K562 (cell line): ENCODE measurements at regions not wholly inside any gene's neighbourhood (a gene's known extent, or its start where the extent isn't known, plus 50 kb on each side); places are given as distances from the start of the nearest gene placed in this dataset.

Source experiments
- ATAC-seq: fragments of 200-7000 bp; cut with Tn5 transposase; 3 replicates; pipeline ENCODE4 v1.9.1; 2020; ENCODE audit warnings: moderate library complexity
- BruUV-seq: library from RNA; stranded (reverse); fragments of 400-500 nt; replicated peaks from 2 replicates; lab custom pipeline; 2021; lab: Mats Ljungman, UMichigan
- CTCF ChIA-PET: fragments of 300-600 bp; formaldehyde crosslinking; extraction: SDS; loops from one replicate; lab custom pipeline; 2021; ENCODE audit warnings: low intra/inter-chr PET ratio; lab: Yijun Ruan, JAX
- POLR2A ChIA-PET: fragments of 300-600, 350-650 bp; sonication (Branson Sonifier 250); formaldehyde crosslinking; extraction: SDS; loops from one replicate; lab custom pipeline; 2021; ENCODE audit warnings: antibody characterized with exemption, inconsistent platforms; lab: Yijun Ruan, JAX
- DNase-seq, 4 experiments: peaks; one replicate each; pipeline versions ENCODE4 v3.0.0 to v3.0.0-alpha.2; 2011 to 2018; ENCODE audit warnings: low spot score in 3 of 4, mixed read lengths in 3 of 4; ENCODE audit errors: extremely low read depth in 1 of 4
- FAIRE-seq: peaks from 2 replicates; lab custom pipeline; 2011; peaks lifted over from hg19 to GRCh38; lab: Jason Lieb, UNC
- H2AFZ ChIP-seq: 2 replicates; pipeline ENCODE4 v1.6.0; 2011; ENCODE audit warnings: low read depth, low read length, control low read depth, inconsistent platforms
- H3K27ac ChIP-seq: fragments of 200-600 bp; 3 replicates; pipeline ENCODE4 v1.8.0; 2011; ENCODE audit warnings: low read depth, mild to moderate bottlenecking, control low read depth, inconsistent platforms, low read length, moderate library complexity, mixed read lengths; ENCODE audit errors: extremely low read depth
- H3K27me3 ChIP-seq, 2 experiments: fragments of 300-600 bp in 1 of 2; 2 replicates in 1 of 2; 3 replicates in 1 of 2; pipeline versions ENCODE4 v1.6.0 to v1.8.0; 2011; ENCODE audit warnings: inconsistent platforms in 2 of 2, low read length in 2 of 2, mild to moderate bottlenecking in 1 of 2, mixed read lengths in 1 of 2, moderate library complexity in 1 of 2; ENCODE audit not compliant: control insufficient read depth in 2 of 2, insufficient read depth in 2 of 2
- H3K36me3 ChIP-seq: fragments of 300-600 bp; 3 replicates; pipeline ENCODE4 v1.8.0; 2011; ENCODE audit warnings: mild to moderate bottlenecking, low read length, inconsistent platforms; ENCODE audit not compliant: control insufficient read depth, insufficient read depth
- H3K4me1 ChIP-seq, 2 experiments: fragments of 200-600 bp in 1 of 2; replicated peaks in 1 of 2; 2 replicates in 1 of 2; 3 replicates in 1 of 2; pipeline versions ENCODE4 v1.5.1 to v1.8.0; 2011; ENCODE audit warnings: inconsistent platforms in 2 of 2, low read length in 2 of 2, mild to moderate bottlenecking in 1 of 2, mixed read lengths in 1 of 2, moderate library complexity in 1 of 2; ENCODE audit not compliant: control insufficient read depth in 2 of 2, insufficient read depth in 2 of 2
- H3K4me2 ChIP-seq: 2 replicates; pipeline ENCODE4 v1.6.1; 2011; ENCODE audit warnings: low read length, control low read depth, inconsistent platforms, mixed read lengths; ENCODE audit not compliant: insufficient read depth
- H3K4me3 ChIP-seq: fragments of 200-600 bp; sonication (generic), shearing (Covaris generic); 2 replicates; pipeline ENCODE4 v1.5.1; 2016; ENCODE audit warnings: control low read depth, inconsistent platforms
- H3K79me2 ChIP-seq: fragments of 200-600 bp; 3 replicates; pipeline ENCODE4 v1.8.0; 2011; ENCODE audit warnings: low read length, inconsistent platforms; ENCODE audit not compliant: control insufficient read depth, insufficient read depth
- H3K9ac ChIP-seq, 2 experiments: 2 replicates each; pipeline versions ENCODE4 v1.6.0 to v1.6.1; 2011; ENCODE audit warnings: low read depth in 2 of 2, low read length in 2 of 2, control low read depth in 1 of 2, inconsistent platforms in 1 of 2, mild to moderate bottlenecking in 1 of 2, mixed read lengths in 1 of 2; ENCODE audit not compliant: insufficient read depth in 1 of 2
- H3K9me1 ChIP-seq: one replicate; pipeline ENCODE4 v1.6.0; 2011; ENCODE audit warnings: inconsistent platforms, mild to moderate bottlenecking, low read length, moderate library complexity; ENCODE audit not compliant: control insufficient read depth, insufficient read depth
- H3K9me3 ChIP-seq: replicated peaks from 2 replicates; pipeline ENCODE4 v1.5.1; 2011; ENCODE audit warnings: low read depth, low read length, inconsistent platforms; ENCODE audit not compliant: control insufficient read depth, insufficient read depth
- H4K20me1 ChIP-seq: replicated peaks from 2 replicates; pipeline ENCODE4 v1.6.1; 2011; ENCODE audit warnings: low read length, inconsistent platforms, mixed read lengths; ENCODE audit not compliant: control insufficient read depth, insufficient read depth
- ADNP ChIP-seq: fragments of 200-800 bp; sonication (Bioruptor generic); IDR thresholded peaks from 2 replicates; pipeline ENCODE4 v1.6.1; 2016; ENCODE audit warnings: missing genetic modification characterization, missing compliant biosample characterization
- HDAC8 ChIP-seq: fragments of 450-650 bp; IDR thresholded peaks from 2 replicates; pipeline ENCODE4 v1.6.1; 2016; ENCODE audit warnings: mild to moderate bottlenecking, missing genetic modification characterization, moderate library complexity, missing compliant biosample characterization
- KLF6 ChIP-seq: fragments of 250-450 bp; sonication (Bioruptor Pico); IDR thresholded peaks from 2 replicates; pipeline ENCODE4 v1.4.0; 2020; ENCODE audit warnings: mild to moderate bottlenecking, moderate library complexity, borderline replicate concordance
- MAFK ChIP-seq: IDR thresholded peaks from 2 replicates; pipeline ENCODE4 v1.6.1; 2011; ENCODE audit warnings: low read length, improper control_type of control experiment
- NFE2 ChIP-seq: IDR thresholded peaks from 2 replicates; pipeline ENCODE4 v1.6.1; 2014; ENCODE audit warnings: antibody characterized with exemption, low read depth
- TBP ChIP-seq: optimal IDR thresholded peaks from 2 replicates; pipeline ENCODE3; 2011; ENCODE audit warnings: low read depth, low read length, improper control_type of control experiment
- TCFL5 ChIP-seq: fragments of 250-450 bp; sonication (Bioruptor Pico); conservative IDR thresholded peaks from 2 replicates; pipeline ENCODE4 v1.6.1; 2021; ENCODE audit warnings: mild to moderate bottlenecking, moderate library complexity, matching md5 sums
- ZNF780A ChIP-seq: fragments of 250-450 bp; sonication (Bioruptor Pico); IDR thresholded peaks from 2 replicates; pipeline ENCODE4 v1.5.0; 2021; ENCODE audit warnings: mild to moderate bottlenecking
- WGBS: fragments of 100-300 bp; shearing (Covaris generic); methylation state at CpG from one replicate; pipeline ENCODE4 v1.1.6; 2016; ENCODE audit warnings: low coverage, mixed read lengths; ENCODE audit not compliant: insufficient coverage; ENCODE audit errors: missing lambda C conversion rate; 5-methylcytosine and 5-hydroxymethylcytosine counted together
- in situ Hi-C: fragments of 300-500 bp; cut with MboI; formaldehyde crosslinking; loops from 4 replicates; pipeline ENCODE4 v1.15.0; 2018; ENCODE audit warnings: inconsistent platforms, mixed read lengths
- intact Hi-C: fragments of 100-400 bp; cut with micrococcal nuclease; formaldehyde crosslinking; loops from 2 replicates; pipeline ENCODE4 v1.14.2; 2022
- TF ChIP-seq, protein P1 (sequence below): fragments of 250-450 bp; sonication (Bioruptor Pico); IDR thresholded peaks from 2 replicates; pipeline ENCODE4 v1.8.0; 2021; ENCODE audit warnings: moderate library complexity, mild to moderate bottlenecking, inconsistent platforms

DNA sequence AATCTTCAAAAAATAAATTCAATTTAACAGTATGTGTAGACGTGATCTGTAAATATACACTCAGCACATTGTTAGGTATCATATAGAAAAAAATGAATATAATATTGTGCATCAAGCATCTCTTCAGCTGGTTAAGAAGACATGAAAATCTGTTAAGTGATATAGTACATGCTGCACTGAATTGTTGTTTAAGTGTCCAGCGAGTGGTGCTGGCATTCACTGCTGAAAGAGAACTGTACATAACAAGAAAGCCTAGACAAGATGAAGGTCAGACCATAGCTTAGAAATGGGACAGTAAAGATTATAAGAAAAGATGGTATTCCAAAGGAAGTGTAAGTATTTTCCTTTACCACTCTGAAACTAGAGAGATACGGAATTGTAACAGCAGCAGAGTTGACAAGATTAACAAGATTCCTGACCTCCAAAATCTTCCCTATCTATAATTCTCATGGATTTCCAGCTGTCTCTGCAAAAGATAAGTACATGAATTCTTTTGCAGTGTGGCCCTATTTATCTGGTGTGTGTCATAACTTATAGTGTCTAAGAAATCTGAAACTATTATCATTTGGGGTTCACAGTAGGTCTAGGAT, 198.6 kb downstream of the FLRT2 start:
- Histone ChIP-seq H3K27me3 (no peaks in the 10 kb centered on the region), H3K9me1 (no peaks in the 10 kb centered on the region), H2AFZ (no peak overlapping the region), H3K9ac (no peak overlapping the region), H3K4me3 (no peak overlapping the region), H3K4me2 (no peak overlapping the region), H3K27ac (no peak overlapping the region), H4K20me1 (no peaks in the 10 kb centered on the region), H3K79me2 (no peaks in the 10 kb centered on the region), H3K4me1 (no peaks in the 10 kb centered on the region), H3K9me3 (no peaks in the 10 kb centered on the region), H3K36me3 (no peaks in the 10 kb centered on the region)
- ChIA-PET POLR2A (no interaction called here), CTCF (no interaction called here)
- in situ Hi-C loops: no loop called here
- WGBS: 0% methylated on average over 2 of the region's 3 CpGs
- BruUV-seq: no TSS peak
- DNase-seq: no peak
- no peak for ATAC-seq
- no peak for FAIRE-seq
- intact Hi-C loops: no loop called here
- TF ChIP-seq HDAC8 (tag): no peak
- no peak for TF ChIP-seq KLF6
- TF ChIP-seq MAFK: no peak
- no peak for TF ChIP-seq ADNP

DNA sequence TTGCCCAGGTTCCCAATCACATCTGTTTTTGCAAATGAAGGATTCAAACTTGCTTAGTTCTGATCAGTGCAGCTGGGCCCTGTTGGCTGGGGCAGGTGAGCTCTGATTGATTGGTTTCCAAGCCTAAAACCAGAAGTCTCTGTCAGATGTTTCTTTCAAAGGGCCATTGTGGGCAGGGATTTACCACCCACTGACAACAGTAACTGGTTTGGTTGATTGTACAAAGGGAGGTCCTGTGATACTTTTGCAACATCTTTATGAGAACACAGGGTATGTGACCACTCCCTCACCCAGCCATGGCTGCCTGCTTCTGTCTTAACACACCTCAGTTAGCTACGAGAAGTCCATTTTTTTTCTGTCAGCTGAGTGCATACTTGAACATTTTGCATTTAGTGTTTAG, 184.1 kb downstream of the FLRT2 start:
- no peak overlapping the region for H3K4me3 ChIP-seq
- no peak overlapping the region for H3K4me2 ChIP-seq
- in situ Hi-C loops (no loop called here), intact Hi-C loops (no loop called here)
- no peaks in the 10 kb centered on the region for H3K4me1 ChIP-seq
- H3K9ac ChIP-seq: no peak overlapping the region
- H3K36me3 ChIP-seq: no peaks in the 10 kb centered on the region
- ChIA-PET POLR2A (no interaction called here), CTCF (no interaction called here)
- no peak overlapping the region for H2AFZ ChIP-seq
- H3K9me3 ChIP-seq: no peaks in the 10 kb centered on the region
- no peak overlapping the region for H3K27ac ChIP-seq
- H3K27me3 ChIP-seq: no peaks in the 10 kb centered on the region
- FAIRE-seq: no peak
- no peak for DNase-seq
- H4K20me1 ChIP-seq: no peaks in the 10 kb centered on the region
- no peaks in the 10 kb centered on the region for H3K9me1 ChIP-seq
- no TSS peak for BruUV-seq
- TF ChIP-seq TBP (no peak), TCFL5 (CRISPR knock-in tag) (no peak), ZNF780A (CRISPR knock-in tag) (no peak), NFE2 (no peak)
- TF ChIP-seq, protein P1, sequence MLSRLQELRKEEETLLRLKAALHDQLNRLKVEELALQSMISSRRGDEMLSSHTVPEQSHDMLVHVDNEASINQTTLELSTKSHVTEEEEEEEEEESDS: no peak
- no peak for ATAC-seq
- WGBS: 0% methylated on average over 1 of the region's 1 CpG
- H3K79me2 ChIP-seq: no peaks in the 10 kb centered on the region
